ENCODE measurements at regions not wholly inside any gene's neighbourhood (a gene's known extent, or its start where the extent isn't known, plus 50 kb on each side); places are given as distances from the start of the nearest gene placed in this dataset.

DNA sequence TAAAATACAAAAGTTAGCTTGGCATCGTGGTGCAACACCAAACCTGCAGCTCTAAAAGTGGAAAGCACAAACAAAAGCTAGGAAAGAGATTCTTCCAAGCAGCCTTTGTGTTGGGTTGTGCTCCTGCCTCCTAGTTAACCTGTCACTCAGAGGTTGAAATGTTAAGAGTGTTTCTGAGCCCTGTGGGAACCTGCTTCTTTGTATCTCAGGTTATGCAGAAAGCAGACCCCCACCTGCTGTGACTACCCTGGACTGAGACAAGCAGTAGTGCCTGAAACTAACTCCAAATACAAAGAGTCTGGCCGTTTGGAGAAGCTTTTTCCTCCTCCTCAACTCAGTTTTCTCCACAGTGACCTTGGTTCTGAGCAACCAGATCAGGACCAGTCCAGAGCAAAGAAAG is 158.4 kb upstream of the CSNK1A1L start:
- TF ChIP-seq, protein P1, sequence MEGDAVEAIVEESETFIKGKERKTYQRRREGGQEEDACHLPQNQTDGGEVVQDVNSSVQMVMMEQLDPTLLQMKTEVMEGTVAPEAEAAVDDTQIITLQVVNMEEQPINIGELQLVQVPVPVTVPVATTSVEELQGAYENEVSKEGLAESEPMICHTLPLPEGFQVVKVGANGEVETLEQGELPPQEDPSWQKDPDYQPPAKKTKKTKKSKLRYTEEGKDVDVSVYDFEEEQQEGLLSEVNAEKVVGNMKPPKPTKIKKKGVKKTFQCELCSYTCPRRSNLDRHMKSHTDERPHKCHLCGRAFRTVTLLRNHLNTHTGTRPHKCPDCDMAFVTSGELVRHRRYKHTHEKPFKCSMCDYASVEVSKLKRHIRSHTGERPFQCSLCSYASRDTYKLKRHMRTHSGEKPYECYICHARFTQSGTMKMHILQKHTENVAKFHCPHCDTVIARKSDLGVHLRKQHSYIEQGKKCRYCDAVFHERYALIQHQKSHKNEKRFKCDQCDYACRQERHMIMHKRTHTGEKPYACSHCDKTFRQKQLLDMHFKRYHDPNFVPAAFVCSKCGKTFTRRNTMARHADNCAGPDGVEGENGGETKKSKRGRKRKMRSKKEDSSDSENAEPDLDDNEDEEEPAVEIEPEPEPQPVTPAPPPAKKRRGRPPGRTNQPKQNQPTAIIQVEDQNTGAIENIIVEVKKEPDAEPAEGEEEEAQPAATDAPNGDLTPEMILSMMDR (IDR thresholded peaks at IDR 0.05; ENCODE audit: unreplicated experiment): no peak
- H3K27me3 Mint-ChIP-seq: no peaks in the 10 kb centered on the region
- DNase-seq (ENCODE audit: low spot score, unreplicated experiment): no peak
- H3K4me3 Mint-ChIP-seq (ENCODE audit: low read depth): no peak overlapping the region
- H3K9me3 Mint-ChIP-seq (ENCODE audit: low read depth): peaks cover 19% of the 10 kb centered on the region
- no peaks in the 10 kb centered on the region for H3K4me1 Mint-ChIP-seq (ENCODE audit: low read depth)
- H3K27ac Mint-ChIP-seq: no peak overlapping the region
- H3K36me3 Mint-ChIP-seq (ENCODE audit: insufficient read depth): peaks cover 2% of the 10 kb centered on the region

DNA sequence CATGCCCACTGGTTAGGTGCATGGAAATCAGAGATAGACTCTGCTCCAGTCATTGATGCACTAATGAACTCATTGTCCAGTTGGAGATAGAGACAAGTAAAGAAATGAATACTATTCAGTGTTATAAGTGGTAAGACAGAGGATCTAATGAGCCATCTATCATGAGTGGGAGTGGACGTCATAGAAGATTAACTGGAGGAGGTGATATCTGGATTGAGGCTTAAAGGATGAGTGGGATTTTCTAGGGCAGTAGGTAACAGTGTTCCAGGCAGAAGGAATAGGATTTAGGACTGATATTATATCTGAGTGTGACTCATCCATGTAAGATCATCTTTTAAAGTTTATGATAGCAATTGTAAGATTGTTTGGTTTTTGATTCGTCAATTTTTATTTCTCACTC is 152.2 kb upstream of the CSNK1A1L start:
- peaks cover 22% of the 10 kb centered on the region for H3K9me3 Mint-ChIP-seq (ENCODE audit: low read depth)
- no peak overlapping the region for H3K27ac Mint-ChIP-seq
- no peaks in the 10 kb centered on the region for H3K27me3 Mint-ChIP-seq
- DNase-seq (ENCODE audit: low spot score, unreplicated experiment): no peak
- no peak overlapping the region for H3K4me3 Mint-ChIP-seq (ENCODE audit: low read depth)
- TF ChIP-seq, protein P1 (IDR thresholded peaks at IDR 0.05; ENCODE audit: unreplicated experiment): no peak
- H3K4me1 Mint-ChIP-seq (ENCODE audit: low read depth): no peaks in the 10 kb centered on the region
- H3K36me3 Mint-ChIP-seq (ENCODE audit: insufficient read depth): peaks cover 2% of the 10 kb centered on the region

DNA sequence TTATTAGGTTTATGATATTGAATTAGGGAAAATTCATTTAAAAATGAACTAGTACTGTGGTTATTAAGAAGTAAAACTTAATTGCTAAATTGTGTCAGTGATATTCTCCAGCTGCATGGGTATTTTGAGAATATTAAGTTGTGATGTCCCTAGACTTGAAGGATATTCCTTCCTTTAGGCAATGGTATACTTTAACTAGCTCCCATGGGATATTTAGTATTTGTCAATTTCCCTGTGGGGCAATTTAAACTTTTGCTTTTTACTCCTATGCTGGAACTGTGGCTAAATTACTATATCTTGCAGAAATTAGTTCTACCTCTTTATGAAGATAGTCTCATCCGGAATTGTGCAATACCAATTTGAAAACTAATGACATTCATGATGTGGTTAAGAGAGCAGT is 151.6 kb upstream of the CSNK1A1L start:
- TF ChIP-seq, protein P1 (IDR thresholded peaks at IDR 0.05; ENCODE audit: unreplicated experiment): no peak
- no peaks in the 10 kb centered on the region for H3K4me1 Mint-ChIP-seq (ENCODE audit: low read depth)
- peaks cover 22% of the 10 kb centered on the region for H3K9me3 Mint-ChIP-seq (ENCODE audit: low read depth)
- DNase-seq (ENCODE audit: low spot score, unreplicated experiment): no peak
- peaks cover 2% of the 10 kb centered on the region for H3K36me3 Mint-ChIP-seq (ENCODE audit: insufficient read depth)
- H3K4me3 Mint-ChIP-seq (ENCODE audit: low read depth): no peak overlapping the region
- H3K27ac Mint-ChIP-seq: no peak overlapping the region
- no peaks in the 10 kb centered on the region for H3K27me3 Mint-ChIP-seq

DNA sequence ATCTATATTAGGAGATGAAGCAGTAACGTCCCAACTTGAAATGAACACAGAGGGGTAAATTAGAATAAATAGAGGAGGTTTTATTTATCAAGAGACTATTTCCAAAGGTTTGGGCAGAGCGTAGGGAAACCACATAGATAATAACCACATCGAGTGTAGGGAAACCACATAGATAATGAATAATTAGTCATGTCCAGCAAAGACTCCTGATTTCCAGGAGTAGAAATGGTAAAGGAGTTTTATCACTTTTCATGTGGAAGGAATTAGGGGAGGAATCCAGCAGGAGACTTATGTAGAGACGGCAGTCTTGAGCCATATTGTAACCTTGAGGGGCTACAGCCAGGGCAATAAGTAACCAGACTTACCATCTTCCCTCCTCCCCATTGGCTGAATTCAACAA is 136.3 kb upstream of the CSNK1A1L start:
- no peaks in the 10 kb centered on the region for H3K27me3 Mint-ChIP-seq

DNA sequence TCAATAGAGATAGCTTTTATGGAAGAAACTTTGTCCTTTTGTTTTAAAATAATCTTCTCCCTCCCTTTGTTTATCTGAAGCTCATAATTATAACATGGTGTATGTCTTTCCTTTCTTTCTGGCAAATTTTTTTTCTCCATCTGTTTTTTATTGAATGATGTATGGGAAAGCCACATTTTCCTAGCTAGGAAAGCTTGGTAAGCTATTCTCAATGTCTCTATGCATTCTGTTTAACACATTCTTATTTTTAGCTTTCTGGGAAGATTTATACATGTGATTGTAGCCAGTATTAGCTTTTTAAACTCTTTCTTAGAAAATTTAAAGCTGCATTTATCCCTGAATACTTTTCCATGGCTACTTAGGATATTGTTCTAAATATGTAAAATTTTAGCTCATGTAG is 124.9 kb upstream of the CSNK1A1L start:
- no peaks in the 10 kb centered on the region for H3K4me1 Mint-ChIP-seq (ENCODE audit: low read depth)
- TF ChIP-seq, protein P1 (IDR thresholded peaks at IDR 0.05; ENCODE audit: unreplicated experiment): no peak
- H3K9me3 Mint-ChIP-seq (ENCODE audit: low read depth): peaks cover 5% of the 10 kb centered on the region
- no peak for DNase-seq (ENCODE audit: low spot score, unreplicated experiment)
- no peak overlapping the region for H3K27ac Mint-ChIP-seq
- H3K36me3 Mint-ChIP-seq (ENCODE audit: insufficient read depth): no peaks in the 10 kb centered on the region
- no peak overlapping the region for H3K4me3 Mint-ChIP-seq (ENCODE audit: low read depth)
- no peaks in the 10 kb centered on the region for H3K27me3 Mint-ChIP-seq

More for the DNA sequence above, 136.3 kb upstream of the CSNK1A1L start:
- H3K4me1 Mint-ChIP-seq (ENCODE audit: low read depth): no peaks in the 10 kb centered on the region
- TF ChIP-seq, protein P1 (IDR thresholded peaks at IDR 0.05; ENCODE audit: unreplicated experiment): no peak
- H3K27ac Mint-ChIP-seq: no peak overlapping the region
- no peaks in the 10 kb centered on the region for H3K36me3 Mint-ChIP-seq (ENCODE audit: insufficient read depth)
- no peak overlapping the region for H3K4me3 Mint-ChIP-seq (ENCODE audit: low read depth)
- DNase-seq (ENCODE audit: low spot score, unreplicated experiment): no peak
- H3K9me3 Mint-ChIP-seq (ENCODE audit: low read depth): peaks cover 9% of the 10 kb centered on the region
